NCI-H2227 treated with DMSO at 0.1 percent for 48 hours (cell line): ENCODE measurements at regions not wholly inside any gene's neighbourhood (a gene's known extent, or its start where the extent isn't known, plus 50 kb on each side); places are given as distances from the start of the nearest gene placed in this dataset.

ENCODE experiments used
- DNase-seq: peaks from one replicate; lab custom pipeline; 2025; lab: John Stamatoyannopoulos, UW

DNA sequence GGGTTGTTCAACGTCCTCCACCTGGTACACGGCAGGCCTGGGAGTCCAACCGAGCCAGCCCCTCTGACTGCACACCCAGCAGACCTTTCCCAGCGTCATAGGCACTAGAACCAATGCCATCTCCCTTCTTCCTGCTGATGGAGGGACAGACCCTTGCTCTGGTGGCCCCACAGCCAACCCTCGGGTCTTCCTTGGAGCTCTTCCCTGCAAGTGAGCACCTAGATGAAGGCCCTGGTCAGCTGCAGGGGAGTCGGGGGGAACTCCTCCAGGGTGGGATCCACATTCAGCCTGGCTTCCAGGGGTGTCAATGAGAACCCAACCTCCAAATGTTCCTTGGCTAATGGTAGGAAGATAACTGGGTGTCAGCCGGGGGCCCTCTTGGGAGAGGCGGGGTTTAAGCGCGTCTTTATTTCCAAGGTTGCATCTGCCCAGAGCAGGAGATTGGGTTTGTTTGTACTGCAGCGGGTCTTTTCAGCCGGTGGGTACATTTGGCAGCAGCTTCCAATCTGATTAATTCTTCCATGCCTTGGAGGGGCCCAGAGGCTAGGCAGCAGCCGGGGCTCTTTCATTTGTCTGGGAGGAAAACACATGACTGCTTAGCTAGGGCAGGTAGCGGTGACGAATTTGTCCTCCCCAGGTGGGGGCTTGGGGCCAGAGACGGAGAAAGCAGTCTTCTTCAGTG, 56.0 kb upstream of the SHISAL1 start:
- DNase-seq, result no peak

DNA sequence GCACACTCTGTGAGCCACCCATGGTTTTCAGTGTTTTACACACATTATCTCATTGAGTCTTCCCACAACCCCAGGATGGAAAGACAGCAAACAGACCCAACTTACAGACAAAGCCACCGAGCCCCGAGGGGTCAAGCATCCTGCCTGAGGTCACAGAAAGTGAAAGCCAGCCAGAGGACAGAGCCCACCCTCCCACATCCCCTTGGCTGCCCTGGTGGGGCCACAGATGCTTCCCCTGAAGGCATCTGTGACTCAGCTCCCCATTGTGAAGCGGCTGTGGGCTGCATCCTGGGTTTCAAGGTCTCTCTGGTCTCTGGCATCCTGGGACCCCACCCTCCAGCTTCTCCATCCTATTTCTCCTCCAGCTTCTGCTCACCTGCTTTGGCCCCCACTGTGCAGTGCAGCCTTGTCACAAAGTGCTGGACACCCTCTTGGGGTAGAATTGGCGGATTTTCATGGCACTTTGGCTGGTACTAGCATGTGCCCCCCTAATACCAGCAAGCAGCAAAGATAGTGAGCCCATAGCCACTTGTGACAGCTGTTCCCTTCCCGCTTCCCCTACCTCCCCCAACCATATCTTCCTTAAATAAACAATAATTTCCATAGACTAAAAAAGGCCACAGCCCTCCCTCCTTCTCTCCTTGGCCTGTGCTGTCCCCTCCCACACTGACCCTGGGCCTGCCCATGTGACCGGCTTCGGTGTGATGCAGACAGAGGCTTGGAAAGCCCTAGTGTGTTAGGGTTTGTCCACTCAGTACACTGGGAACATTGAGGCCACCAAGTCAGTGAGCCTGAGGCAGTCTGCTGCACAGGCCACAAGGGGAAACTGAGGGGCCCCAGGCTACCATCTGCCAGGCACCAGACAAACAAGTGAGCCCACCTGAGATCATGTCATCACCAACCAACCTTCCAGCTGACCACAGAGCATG, 53.9 kb upstream of the SHISAL1 start:
- no peak for DNase-seq

DNA sequence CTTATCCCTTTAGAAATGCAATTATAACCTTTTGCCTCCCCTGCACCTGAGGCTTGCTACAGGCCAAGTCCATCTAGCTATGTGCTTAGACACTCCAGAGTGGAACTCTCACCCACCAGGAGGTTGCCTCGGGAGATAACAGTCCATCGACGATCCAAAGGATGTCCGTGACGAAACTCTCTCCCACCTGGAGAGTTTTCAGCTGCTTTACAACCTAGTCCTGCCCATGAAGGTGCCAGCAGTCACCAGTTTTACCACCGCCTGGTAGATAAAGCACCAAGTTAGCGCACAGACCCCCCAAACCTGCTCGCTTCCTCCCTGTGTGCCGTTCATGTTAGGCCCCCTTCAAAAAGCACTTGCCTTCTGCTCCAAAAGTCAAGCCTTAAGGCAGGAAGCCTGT, 53.1 kb upstream of the SHISAL1 start:
- DNase-seq, result no peak

DNA sequence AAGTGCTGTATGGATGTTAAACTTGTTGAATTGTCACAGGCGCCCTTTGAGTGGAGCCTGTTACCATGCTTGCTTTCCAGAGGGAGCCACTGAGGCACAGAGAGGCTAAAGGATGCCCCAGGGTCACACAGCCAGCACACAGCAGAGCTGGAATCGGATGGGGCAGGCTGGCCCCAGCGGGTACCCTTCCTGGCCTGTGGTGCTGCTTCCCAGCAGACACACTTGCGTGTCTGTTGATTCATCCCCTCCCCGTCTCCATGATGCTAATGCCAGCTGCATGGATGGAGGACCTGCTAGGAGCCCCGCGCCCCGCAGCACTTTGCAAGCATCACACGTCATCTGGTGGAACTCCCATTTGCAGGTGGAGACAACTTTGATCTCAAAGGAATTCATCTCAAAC, 52.4 kb upstream of the SHISAL1 start:
- DNase-seq, result no peak

DNA sequence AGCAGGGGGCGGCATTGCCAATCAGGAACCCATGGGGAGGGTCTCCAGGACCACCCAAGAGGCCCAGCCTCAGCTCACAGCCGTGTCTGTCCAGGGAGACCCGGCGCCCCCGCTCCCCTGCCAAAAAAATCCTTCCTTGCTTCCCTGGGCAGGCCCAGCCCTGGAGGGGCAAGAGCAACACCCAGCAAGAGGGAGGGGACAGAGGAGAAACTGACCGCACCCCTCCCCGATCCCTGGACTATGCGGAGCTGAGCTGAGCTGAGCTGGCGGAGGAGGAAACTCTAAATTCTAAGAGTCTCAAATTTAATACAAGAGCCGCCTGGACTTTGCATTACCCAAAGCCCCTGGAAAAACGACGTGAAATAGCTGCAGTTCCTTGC, 52.0 kb upstream of the SHISAL1 start:
- no peak for DNase-seq

DNA sequence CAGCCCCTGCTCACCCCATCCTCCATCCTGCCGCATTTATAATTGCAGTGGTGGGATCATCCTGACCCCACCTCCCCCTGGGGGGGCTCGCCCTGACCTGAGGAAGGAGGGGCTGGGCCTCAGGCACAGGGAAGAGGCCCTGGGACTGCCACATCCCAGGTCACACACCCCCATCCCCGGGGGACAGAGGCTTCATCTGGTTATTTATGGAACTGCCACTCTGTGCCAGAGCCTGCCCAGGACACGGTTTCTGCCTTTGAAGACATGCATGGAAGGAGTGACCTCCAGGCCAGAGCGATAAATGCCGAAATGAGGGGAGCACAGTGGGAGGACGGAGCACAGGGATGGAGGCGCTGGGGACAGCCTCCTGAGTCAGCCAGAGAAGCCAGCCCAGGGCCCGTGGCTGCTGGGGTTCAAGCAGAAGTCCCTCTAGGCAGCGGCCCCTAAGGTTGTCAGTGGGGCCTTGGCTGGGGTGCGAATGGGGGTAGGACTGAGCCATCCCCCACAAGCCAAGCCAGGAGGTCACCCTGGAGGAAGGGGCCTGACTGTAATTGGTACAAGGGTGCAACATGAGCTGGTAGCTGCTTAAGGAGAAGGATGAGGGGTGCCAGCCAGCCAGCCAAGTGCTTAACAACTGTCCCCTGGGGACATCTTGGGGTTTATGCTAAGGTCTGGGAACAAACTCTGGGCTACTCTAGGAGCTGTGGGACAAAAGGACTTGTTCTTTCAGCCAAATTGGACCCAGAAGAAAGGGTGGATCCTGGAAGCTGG, 51.4 kb upstream of the SHISAL1 start:
- no peak for DNase-seq

DNA sequence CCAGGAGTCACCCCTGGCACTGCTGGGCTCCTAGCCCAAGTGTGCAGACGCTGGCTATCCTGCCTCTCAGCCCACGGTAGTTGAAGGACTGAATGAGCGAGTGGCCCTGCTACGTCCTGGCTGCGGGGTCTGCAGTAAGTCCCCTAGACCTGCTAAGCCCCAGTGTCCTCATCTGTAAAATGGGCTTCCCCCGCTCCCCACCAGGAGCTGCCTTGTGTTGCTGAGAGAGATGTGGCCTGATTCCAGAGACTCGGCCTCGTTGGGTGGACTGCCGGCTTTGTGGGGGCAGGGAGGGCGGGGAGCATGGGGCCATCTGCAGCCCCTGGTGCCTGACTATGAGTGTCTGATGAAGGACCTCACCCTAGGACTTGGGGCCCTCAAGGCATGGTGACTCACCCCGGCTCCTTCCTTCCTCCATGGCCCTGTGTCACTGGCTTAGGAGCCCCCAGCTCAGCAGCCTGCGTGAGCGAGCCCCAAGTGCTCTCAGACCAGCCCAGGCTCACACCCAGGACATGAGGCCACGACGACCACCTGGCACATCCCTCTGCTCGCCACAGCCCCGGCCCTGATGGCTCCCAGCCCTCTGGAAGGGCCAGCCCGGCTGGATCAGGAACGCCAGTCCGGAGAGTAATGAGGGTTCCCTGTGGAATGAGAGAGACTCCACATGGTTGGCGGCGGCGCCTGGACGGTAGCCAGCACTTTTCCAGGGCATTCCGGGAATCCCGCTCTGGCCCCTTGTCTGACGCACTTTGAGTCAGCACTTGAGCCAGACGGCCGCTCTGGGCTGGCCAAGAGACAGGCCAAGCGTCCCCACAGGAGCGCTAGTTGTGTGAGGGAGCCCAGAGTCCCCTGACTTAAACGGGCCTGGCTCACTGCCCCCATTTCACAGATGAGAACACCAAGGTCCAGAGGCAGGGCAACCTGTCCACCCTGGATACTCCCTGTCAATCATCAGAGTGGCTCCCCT, 50.5 kb upstream of the SHISAL1 start:
- DNase-seq, result no peak

DNA sequence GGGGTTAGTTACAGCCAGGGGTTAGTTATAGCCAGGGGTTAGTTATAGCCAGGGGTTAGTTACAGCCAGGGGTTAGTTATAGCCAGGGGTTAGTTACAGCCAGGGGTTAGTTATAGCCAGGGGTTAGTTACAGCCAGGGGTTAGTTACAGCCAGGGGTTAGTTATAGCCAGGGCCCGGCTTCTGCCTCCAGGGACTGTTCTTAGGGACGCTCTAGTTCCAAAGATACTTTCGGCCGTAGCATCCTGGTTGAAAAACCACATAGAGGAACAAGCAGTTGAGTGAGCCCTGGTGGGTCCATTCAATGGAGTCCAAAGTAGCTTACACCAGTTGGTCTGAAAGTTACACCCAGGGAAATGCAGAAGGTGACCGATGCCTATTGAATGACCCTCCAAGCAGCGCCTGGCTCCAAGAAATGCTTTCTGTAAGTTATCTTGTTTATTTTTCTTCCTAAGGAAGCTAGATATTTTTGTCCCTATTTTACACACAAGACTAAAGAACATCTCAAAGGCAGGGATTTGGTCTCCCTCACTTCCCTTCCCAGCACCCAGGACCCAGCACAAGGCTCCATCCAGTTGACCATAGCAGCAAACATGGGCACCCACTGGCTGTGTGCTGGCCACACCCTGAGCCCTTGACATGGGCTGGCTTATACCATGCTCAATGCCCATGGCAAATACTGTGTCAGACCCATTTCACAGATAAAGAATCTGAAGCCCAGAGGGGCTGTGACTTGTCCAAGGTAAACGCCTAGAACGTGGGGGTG, 49.7 kb upstream of the SHISAL1 start:
- DNase-seq, result no peak
